SU-DHL-6 (cell line): ENCODE measurements at regions not wholly inside any gene's neighbourhood (a gene's known extent, or its start where the extent isn't known, plus 50 kb on each side); places are given as distances from the start of the nearest gene placed in this dataset.

Experiments used
- CTCF ChIP-seq: fragments of 200-600 bp; sonication (generic); IDR thresholded peaks from one replicate; pipeline ENCODE4 v1.5.1; 2017; ENCODE audit warnings: antibody characterized with exemption, mild to moderate bottlenecking, low read length, moderate library complexity; ENCODE audit not compliant: insufficient read depth, poor library complexity, severe bottlenecking
- EZH2phosphoT487 ChIP-seq: fragments of 200-600 bp; sonication (generic), shearing (Covaris generic); conservative IDR thresholded peaks from 2 replicates; pipeline ENCODE4 v1.6.1; 2018; ENCODE audit warnings: mild to moderate bottlenecking, antibody characterized with exemption, low read length, moderate library complexity, mixed read lengths

GRCh38 chr12:100687686-100688085 is 106.9 kb upstream of the ANO4 start:
- no peak for TF ChIP-seq CTCF
- TF ChIP-seq EZH2phosphoT487, result no peak
